Neural crest cell (in vitro differentiated cells): ENCODE measurements at regions not wholly inside any gene's neighbourhood (a gene's known extent, or its start where the extent isn't known, plus 50 kb on each side); places are given as distances from the start of the nearest gene placed in this dataset.

Source experiments
- DNase-seq: peaks from one replicate; pipeline ENCODE4 v3.0.0; 2021; ENCODE audit warnings: low read depth, mixed read lengths, low spot score
- H3K27ac Mint-ChIP-seq: one replicate; pipeline ENCODE4 v1.8.0; 2021; ENCODE audit warnings: mild to moderate bottlenecking, mixed read lengths; ENCODE audit not compliant: unreplicated experiment
- H3K27me3 Mint-ChIP-seq: 2 replicates; pipeline ENCODE4 v1.8.0; 2021; ENCODE audit warnings: low read depth, mild to moderate bottlenecking, mixed read lengths
- H3K36me3 Mint-ChIP-seq: 2 replicates; pipeline ENCODE4 v1.8.0; 2021; ENCODE audit warnings: low read depth, mild to moderate bottlenecking, mixed read lengths
- H3K4me1 Mint-ChIP-seq: 2 replicates; pipeline ENCODE4 v1.8.0; 2021; ENCODE audit warnings: mixed read lengths
- H3K4me3 Mint-ChIP-seq: one replicate; pipeline ENCODE4 v1.8.0; 2021; ENCODE audit warnings: mild to moderate bottlenecking, mixed read lengths
- H3K9me3 Mint-ChIP-seq: 2 replicates; pipeline ENCODE4 v1.8.0; 2021; ENCODE audit warnings: mixed read lengths
- TF ChIP-seq, protein P1 (sequence below): fragments of 200-600 bp; sonication (generic); conservative IDR thresholded peaks from 2 replicates; pipeline ENCODE4 v1.5.0; 2021; ENCODE audit warnings: antibody characterized with exemption, mild to moderate bottlenecking

DNA sequence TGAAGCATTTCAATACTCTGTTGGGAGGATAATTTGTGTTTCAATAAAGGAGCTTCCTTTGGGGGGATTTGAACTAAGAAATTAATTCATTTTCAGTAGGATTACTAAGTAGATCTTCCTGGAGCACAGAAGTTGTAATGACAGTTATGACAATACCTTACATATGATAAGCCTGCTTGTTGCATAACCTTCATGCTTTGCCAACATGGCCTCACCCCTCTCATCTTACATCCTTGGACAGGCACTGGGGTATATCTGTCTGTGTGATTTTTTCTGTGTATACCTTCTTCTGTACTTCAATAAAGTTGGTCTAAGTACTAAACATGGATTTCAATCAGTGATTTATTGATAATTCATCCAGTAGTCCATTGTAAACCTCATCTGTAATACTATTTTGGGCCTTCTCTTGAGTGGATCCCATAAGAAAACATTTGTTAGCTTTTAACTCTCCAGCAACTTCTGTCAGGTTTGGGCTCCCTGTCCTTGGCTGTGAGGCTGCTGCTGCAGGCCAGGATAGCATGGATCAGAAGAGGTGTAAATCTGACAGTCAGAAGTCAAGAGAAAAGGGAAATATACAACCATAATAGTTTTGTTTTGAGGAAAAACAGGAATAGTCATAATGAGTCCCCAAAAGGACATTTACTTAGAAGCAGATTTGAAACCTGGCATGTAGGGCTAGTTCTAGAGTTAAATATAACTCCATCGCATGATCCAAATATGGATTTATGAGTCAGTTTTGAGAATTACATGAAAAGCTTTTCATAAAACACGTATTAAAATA lies 422.2 kb downstream of the KLF5 start:
- Mint-ChIP-seq H3K9me3 (no peaks in the 10 kb centered on the region), H3K4me1 (no peaks in the 10 kb centered on the region), H3K27ac (no peak overlapping the region), H3K4me3 (no peak overlapping the region), H3K36me3 (no peaks in the 10 kb centered on the region), H3K27me3 (no peaks in the 10 kb centered on the region)
- DNase-seq, result no peak
- TF ChIP-seq, protein P1, sequence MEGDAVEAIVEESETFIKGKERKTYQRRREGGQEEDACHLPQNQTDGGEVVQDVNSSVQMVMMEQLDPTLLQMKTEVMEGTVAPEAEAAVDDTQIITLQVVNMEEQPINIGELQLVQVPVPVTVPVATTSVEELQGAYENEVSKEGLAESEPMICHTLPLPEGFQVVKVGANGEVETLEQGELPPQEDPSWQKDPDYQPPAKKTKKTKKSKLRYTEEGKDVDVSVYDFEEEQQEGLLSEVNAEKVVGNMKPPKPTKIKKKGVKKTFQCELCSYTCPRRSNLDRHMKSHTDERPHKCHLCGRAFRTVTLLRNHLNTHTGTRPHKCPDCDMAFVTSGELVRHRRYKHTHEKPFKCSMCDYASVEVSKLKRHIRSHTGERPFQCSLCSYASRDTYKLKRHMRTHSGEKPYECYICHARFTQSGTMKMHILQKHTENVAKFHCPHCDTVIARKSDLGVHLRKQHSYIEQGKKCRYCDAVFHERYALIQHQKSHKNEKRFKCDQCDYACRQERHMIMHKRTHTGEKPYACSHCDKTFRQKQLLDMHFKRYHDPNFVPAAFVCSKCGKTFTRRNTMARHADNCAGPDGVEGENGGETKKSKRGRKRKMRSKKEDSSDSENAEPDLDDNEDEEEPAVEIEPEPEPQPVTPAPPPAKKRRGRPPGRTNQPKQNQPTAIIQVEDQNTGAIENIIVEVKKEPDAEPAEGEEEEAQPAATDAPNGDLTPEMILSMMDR, result no peak

DNA sequence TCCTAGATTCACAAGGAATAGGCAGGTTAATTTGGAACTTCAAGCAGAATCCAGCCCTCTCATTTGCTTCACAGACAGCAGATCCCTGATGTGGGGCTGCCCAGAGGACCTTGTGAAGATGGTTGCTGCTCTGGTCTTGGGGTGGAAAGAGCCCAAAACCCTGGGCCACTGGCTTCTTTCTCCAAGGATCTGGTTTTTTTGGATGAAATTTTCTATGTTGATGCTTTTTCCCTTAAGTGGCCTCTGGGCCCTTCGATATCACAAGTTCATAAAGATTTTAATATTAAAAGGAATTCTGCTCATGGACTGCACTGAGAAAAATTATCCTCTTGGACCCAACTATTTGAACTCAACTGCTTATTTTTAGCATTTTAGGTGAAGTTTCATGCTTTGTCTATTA lies 421.1 kb downstream of the KLF5 start:
- H3K27me3 Mint-ChIP-seq, result no peaks in the 10 kb centered on the region
- no peak overlapping the region for H3K27ac Mint-ChIP-seq
- no peaks in the 10 kb centered on the region for H3K36me3 Mint-ChIP-seq
- TF ChIP-seq, protein P1, result no peak
- no peak for DNase-seq
- no peaks in the 10 kb centered on the region for H3K4me1 Mint-ChIP-seq
- H3K4me3 Mint-ChIP-seq, result no peak overlapping the region
- H3K9me3 Mint-ChIP-seq, result no peaks in the 10 kb centered on the region

DNA sequence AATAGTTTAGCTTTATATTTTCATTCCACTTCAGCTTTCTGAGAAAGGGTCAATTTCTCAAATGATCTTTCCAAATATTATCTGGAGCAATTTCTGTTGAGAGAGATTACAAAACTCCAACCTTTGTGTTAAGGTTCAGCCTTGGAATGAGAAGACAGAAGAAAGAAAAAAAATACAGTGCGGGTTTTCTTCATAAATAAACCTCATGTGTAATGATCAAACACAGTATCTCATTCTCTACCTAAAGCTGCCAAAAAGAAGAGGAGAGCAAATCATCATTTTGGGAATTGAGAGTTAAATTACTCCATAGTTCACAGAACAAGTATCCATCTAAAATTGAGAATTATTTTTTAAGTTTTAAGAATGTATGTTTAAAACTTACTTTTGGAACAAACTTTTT lies 420.5 kb downstream of the KLF5 start:
- Mint-ChIP-seq H3K27me3 (no peaks in the 10 kb centered on the region), H3K9me3 (no peaks in the 10 kb centered on the region), H3K36me3 (no peaks in the 10 kb centered on the region), H3K27ac (no peak overlapping the region), H3K4me1 (no peaks in the 10 kb centered on the region), H3K4me3 (no peak overlapping the region)
- TF ChIP-seq, protein P1, result no peak
- no peak for DNase-seq

DNA sequence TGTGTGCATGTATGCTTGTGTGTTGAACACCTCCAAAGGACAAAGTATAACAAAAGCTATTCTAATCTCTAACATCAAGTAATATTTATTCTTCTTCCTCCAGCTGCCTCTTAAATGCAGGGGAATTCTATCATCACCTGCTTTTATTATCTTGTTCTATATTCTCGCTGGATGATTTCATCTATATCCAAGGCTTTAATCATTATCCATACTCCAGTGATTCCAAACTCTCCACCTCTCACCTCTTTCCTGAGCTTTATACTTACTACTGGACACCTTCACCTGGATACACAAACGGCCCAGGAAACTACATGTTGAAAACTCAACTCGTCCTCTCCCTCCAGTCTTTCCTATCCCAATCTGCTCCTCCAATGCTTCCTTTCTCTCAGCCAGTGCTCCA lies 418.6 kb downstream of the KLF5 start:
- TF ChIP-seq, protein P1, result no peak
- Mint-ChIP-seq H3K4me1 (no peaks in the 10 kb centered on the region), H3K27me3 (no peaks in the 10 kb centered on the region), H3K9me3 (no peaks in the 10 kb centered on the region), H3K27ac (no peak overlapping the region), H3K36me3 (no peaks in the 10 kb centered on the region), H3K4me3 (no peak overlapping the region)
- no peak for DNase-seq

DNA sequence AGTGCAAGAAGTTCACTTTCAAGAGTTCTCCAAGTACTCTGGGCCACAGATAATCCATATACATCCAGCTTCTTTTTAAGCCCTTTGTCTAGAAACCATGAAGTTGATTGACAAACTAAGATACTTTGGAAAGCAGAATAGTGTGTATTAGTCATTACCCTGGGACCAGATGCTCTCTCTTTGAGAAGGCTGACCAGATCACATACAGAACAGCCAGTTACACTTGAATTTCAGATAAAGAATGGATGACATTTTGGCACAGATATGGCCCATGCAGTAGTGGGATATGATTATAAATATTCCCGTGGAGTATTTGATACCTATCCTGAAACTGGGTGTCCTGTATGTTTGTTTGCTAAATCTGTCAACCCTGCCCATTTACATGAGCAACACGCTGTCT lies 414.2 kb downstream of the KLF5 start:
- Mint-ChIP-seq H3K4me1 (no peaks in the 10 kb centered on the region), H3K9me3 (peaks cover 7% of the 10 kb centered on the region), H3K36me3 (peaks cover 2% of the 10 kb centered on the region), H3K4me3 (no peak overlapping the region), H3K27ac (no peak overlapping the region), H3K27me3 (no peaks in the 10 kb centered on the region)
- TF ChIP-seq, protein P1, result no peak
- DNase-seq, result no peak
